Caco-2 (cell line): ENCODE measurements at regions not wholly inside any gene's neighbourhood (a gene's known extent, or its start where the extent isn't known, plus 50 kb on each side); places are given as distances from the start of the nearest gene placed in this dataset.

Experiments used
- BruUV-seq: library from RNA; stranded (reverse); fragments of 400-500 nt; replicated peaks from 2 replicates; lab custom pipeline; 2021; lab: Mats Ljungman, UMichigan
- CTCF ChIA-PET: fragments of 300-600 bp; sonication (Branson Sonifier 250); formaldehyde crosslinking; loops from one replicate; lab custom pipeline; 2022; ENCODE audit warnings: antibody characterized with exemption; lab: Charles Lee
- POLR2A ChIA-PET: fragments of 300-600 bp; sonication (Branson Sonifier 250); formaldehyde crosslinking; loops from one replicate; lab custom pipeline; 2022; ENCODE audit warnings: antibody characterized with exemption; lab: Charles Lee
- DNase-seq, 2 experiments: peaks; one replicate each; pipeline versions ENCODE4 v3.0.0 to v3.0.0-alpha.2; 2020 to 2022
- H3K27me3 ChIP-seq: replicated peaks from 2 replicates; pipeline ENCODE4 v1.6.0; 2011; ENCODE audit warnings: low read length; ENCODE audit not compliant: control insufficient read depth, insufficient read depth
- H3K36me3 ChIP-seq: 2 replicates; pipeline ENCODE4 v1.5.1; 2011; ENCODE audit warnings: low read length; ENCODE audit not compliant: control insufficient read depth, insufficient read depth
- H3K4me1 ChIP-seq: fragments of 250-450 bp; sonication (Bioruptor Pico); 2 replicates; pipeline ENCODE4 v1.5.1; 2020; ENCODE audit warnings: mild to moderate bottlenecking
- H3K4me3 ChIP-seq: 2 replicates; pipeline ENCODE4 v1.5.1; 2011; ENCODE audit warnings: low read depth, mild to moderate bottlenecking, control low read depth, low read length
- H3K9me3 ChIP-seq: fragments of 250-450 bp; sonication (Bioruptor Pico); 2 replicates; pipeline ENCODE4 v1.5.1; 2020; ENCODE audit warnings: mild to moderate bottlenecking, moderate library complexity
- H3K27ac Mint-ChIP-seq: one replicate; pipeline ENCODE4 v1.8.0; 2022; ENCODE audit warnings: mixed read lengths; ENCODE audit not compliant: unreplicated experiment
- H3K27me3 Mint-ChIP-seq: one replicate; pipeline ENCODE4 v1.8.0; 2022; ENCODE audit warnings: mixed read lengths; ENCODE audit not compliant: insufficient read depth, unreplicated experiment
- H3K36me3 Mint-ChIP-seq: one replicate; pipeline ENCODE4 v1.8.0; 2022; ENCODE audit warnings: mild to moderate bottlenecking, mixed read lengths; ENCODE audit not compliant: insufficient read depth, unreplicated experiment
- H3K4me1 Mint-ChIP-seq: one replicate; pipeline ENCODE4 v1.8.0; 2022; ENCODE audit warnings: low read depth, mixed read lengths; ENCODE audit not compliant: unreplicated experiment
- H3K4me3 Mint-ChIP-seq: one replicate; pipeline ENCODE4 v1.8.0; 2022; ENCODE audit warnings: mild to moderate bottlenecking, moderate library complexity, mixed read lengths; ENCODE audit not compliant: unreplicated experiment
- H3K9me3 Mint-ChIP-seq: one replicate; pipeline ENCODE4 v1.8.0; 2022; ENCODE audit warnings: mixed read lengths; ENCODE audit not compliant: unreplicated experiment
- intact Hi-C: fragments of 100-400 bp; cut with micrococcal nuclease; formaldehyde crosslinking; loops from one replicate; pipeline ENCODE4 v1.10.0; 2022; ENCODE audit not compliant: unreplicated experiment
- TF ChIP-seq, protein P1 (sequence below), 2 experiments: fragments of 200-600 bp in 1 of 2; IDR thresholded peaks; 1 replicate in 1 of 2; 2 replicates in 1 of 2; pipeline versions ENCODE4 v1.5.1 to v1.8.0; 2011 to 2022; ENCODE audit warnings: antibody characterized with exemption in 1 of 2, control low read depth in 1 of 2, inconsistent platforms in 1 of 2, low read depth in 1 of 2, low read length in 1 of 2, mild to moderate bottlenecking in 1 of 2, moderate library complexity in 1 of 2; ENCODE audit not compliant: insufficient read depth in 1 of 2, severe bottlenecking in 1 of 2, unreplicated experiment in 1 of 2

DNA sequence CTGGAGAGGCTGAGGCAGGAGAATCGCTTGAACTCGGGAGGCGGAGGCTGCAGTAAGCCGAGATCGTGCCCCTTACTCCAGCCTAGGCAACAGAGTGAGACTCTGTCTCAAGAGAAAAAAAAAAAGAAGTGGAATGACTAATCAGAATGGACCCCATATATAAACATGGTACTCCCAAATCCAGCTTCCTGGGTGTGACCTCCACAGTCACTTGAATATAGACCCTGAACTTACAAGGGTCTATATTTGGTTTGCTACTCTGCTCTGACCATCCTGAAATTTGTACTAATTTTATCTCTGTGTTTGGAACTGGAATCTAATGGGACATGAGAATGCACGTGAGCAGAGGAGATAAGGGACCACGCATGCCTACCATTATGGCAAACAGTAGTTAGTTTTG lies 275.0 kb downstream of the TNS1 start:
- POLR2A ChIA-PET, result no interaction called here
- Mint-ChIP-seq H3K27ac (no peak overlapping the region), H3K9me3 (no peaks in the 10 kb centered on the region), H3K27me3 (peaks cover 8% of the 10 kb centered on the region), H3K36me3 (no peaks in the 10 kb centered on the region), H3K4me1 (no peaks in the 10 kb centered on the region), H3K4me3 (no peak overlapping the region)
- H3K9me3 ChIP-seq, result no peaks in the 10 kb centered on the region
- peaks cover 2% of the 10 kb centered on the region for H3K27me3 ChIP-seq
- no peaks in the 10 kb centered on the region for H3K4me1 ChIP-seq
- H3K36me3 ChIP-seq, result no peaks in the 10 kb centered on the region
- intact Hi-C loops, result no loop called here
- TF ChIP-seq, protein P1, sequence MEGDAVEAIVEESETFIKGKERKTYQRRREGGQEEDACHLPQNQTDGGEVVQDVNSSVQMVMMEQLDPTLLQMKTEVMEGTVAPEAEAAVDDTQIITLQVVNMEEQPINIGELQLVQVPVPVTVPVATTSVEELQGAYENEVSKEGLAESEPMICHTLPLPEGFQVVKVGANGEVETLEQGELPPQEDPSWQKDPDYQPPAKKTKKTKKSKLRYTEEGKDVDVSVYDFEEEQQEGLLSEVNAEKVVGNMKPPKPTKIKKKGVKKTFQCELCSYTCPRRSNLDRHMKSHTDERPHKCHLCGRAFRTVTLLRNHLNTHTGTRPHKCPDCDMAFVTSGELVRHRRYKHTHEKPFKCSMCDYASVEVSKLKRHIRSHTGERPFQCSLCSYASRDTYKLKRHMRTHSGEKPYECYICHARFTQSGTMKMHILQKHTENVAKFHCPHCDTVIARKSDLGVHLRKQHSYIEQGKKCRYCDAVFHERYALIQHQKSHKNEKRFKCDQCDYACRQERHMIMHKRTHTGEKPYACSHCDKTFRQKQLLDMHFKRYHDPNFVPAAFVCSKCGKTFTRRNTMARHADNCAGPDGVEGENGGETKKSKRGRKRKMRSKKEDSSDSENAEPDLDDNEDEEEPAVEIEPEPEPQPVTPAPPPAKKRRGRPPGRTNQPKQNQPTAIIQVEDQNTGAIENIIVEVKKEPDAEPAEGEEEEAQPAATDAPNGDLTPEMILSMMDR (IDR thresholded peaks at IDR 0.05; ENCODE audit: insufficient read depth in 1 of 2, low read depth in 1 of 2, low read length in 1 of 2, severe bottlenecking in 1 of 2, unreplicated experiment in 1 of 2), result no peak
- CTCF ChIA-PET, result no interaction called here
- no peak for DNase-seq
- no TSS peak for BruUV-seq
- no peak overlapping the region for H3K4me3 ChIP-seq

DNA sequence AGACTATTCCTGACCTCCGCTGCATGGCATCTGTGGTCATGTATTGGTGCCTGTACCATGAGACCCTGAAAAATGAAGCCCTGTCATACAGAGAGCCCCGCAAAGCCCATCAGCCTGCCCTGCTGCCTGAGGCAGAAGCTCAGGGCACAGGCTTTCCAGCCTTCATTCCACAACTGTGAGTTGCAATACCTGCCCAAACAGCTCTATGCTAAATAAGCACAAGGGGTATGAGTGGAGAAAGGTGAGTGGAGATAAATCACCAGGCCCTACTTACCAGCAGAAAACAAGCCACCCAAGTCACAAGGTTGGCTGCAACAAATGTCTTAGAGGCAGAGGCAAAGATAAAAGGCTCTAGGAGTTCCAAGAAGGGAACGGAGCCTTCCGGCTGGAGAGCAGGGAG lies 277.4 kb downstream of the TNS1 start:
- no peaks in the 10 kb centered on the region for H3K36me3 Mint-ChIP-seq
- H3K27me3 Mint-ChIP-seq, result peaks cover 8% of the 10 kb centered on the region
- ChIA-PET CTCF (no interaction called here), POLR2A (no interaction called here)
- Histone ChIP-seq H3K9me3 (no peaks in the 10 kb centered on the region), H3K4me3 (no peak overlapping the region), H3K4me1 (no peaks in the 10 kb centered on the region), H3K36me3 (no peaks in the 10 kb centered on the region), H3K27me3 (no peaks in the 10 kb centered on the region; the same call in none of the 2 replicates)
- H3K4me1 Mint-ChIP-seq, result no peaks in the 10 kb centered on the region
- TF ChIP-seq, protein P1 (IDR thresholded peaks at IDR 0.05; ENCODE audit: insufficient read depth in 1 of 2, low read depth in 1 of 2, low read length in 1 of 2, severe bottlenecking in 1 of 2, unreplicated experiment in 1 of 2), result no peak
- H3K27ac Mint-ChIP-seq, result no peak overlapping the region
- intact Hi-C loops, result no loop called here
- H3K9me3 Mint-ChIP-seq, result no peaks in the 10 kb centered on the region
- no peak overlapping the region for H3K4me3 Mint-ChIP-seq
- DNase-seq, result no peak
- no TSS peak for BruUV-seq

DNA sequence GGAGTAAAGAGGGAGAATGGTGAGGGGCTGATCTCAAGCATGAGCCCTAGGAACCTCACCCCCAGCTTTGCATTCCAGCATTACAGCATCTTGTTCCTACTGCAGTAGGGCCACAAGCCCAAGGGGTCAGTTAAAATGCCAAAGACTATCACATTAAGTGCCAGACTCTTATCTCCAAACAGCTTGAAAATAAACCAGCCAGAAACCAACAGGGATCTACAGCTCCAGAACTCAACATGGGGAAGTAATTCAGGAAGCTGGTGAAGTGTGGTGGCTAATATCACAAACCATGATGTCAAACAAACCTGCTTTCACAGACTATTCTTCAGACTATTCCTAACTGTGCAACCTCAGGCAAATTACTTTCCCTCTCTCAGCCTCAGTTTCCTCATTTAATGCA lies 278.3 kb downstream of the TNS1 start:
- Mint-ChIP-seq H3K4me3 (no peak overlapping the region), H3K36me3 (no peaks in the 10 kb centered on the region), H3K4me1 (no peaks in the 10 kb centered on the region), H3K27ac (no peak overlapping the region), H3K9me3 (no peaks in the 10 kb centered on the region), H3K27me3 (peaks cover 12% of the 10 kb centered on the region)
- intact Hi-C loops, result no loop called here
- H3K4me1 ChIP-seq, result no peaks in the 10 kb centered on the region
- H3K36me3 ChIP-seq, result no peaks in the 10 kb centered on the region
- CTCF ChIA-PET, result no interaction called here
- H3K27me3 ChIP-seq, result no peaks in the 10 kb centered on the region; the same call in none of the 2 replicates
- no peaks in the 10 kb centered on the region for H3K9me3 ChIP-seq
- POLR2A ChIA-PET, result no interaction called here
- no peak overlapping the region for H3K4me3 ChIP-seq
- BruUV-seq, result no TSS peak
- no peak for DNase-seq
- TF ChIP-seq, protein P1 (IDR thresholded peaks at IDR 0.05; ENCODE audit: insufficient read depth in 1 of 2, low read depth in 1 of 2, low read length in 1 of 2, severe bottlenecking in 1 of 2, unreplicated experiment in 1 of 2), result no peak
